Central memory CD8-positive, alpha-beta T cell (primary cell): ENCODE measurements at regions not wholly inside any gene's neighbourhood (a gene's known extent, or its start where the extent isn't known, plus 50 kb on each side); places are given as distances from the start of the nearest gene placed in this dataset.
"Not testable (repeated sequence)": the region's sequence is repeated elsewhere in the genome, so short reads cannot be mapped to it uniquely, and the experiment has no call there.

Experiments
- ATAC-seq: fragments of 150-1000 bp; cut with Tn5 transposase; replicated peaks from 2 replicates; pipeline ENCODE4 v1.10.0; 2022; ENCODE audit warnings: mild to moderate bottlenecking, moderate FRiP score, moderate number of reproducible peaks; ENCODE audit not compliant: poor library complexity, severe bottlenecking; ENCODE audit errors: extremely low read depth
- DNase-seq, 2 donors: peaks; one replicate each; pipeline ENCODE4 v3.0.0; 2021; ENCODE audit warnings: low spot score in 2 of 2
- H3K27ac Mint-ChIP-seq: one replicate; pipeline ENCODE4 v1.8.0; 2022; ENCODE audit warnings: low read depth, mild to moderate bottlenecking, moderate library complexity, mixed read lengths
- H3K27me3 Mint-ChIP-seq: one replicate; pipeline ENCODE4 v1.8.0; 2022; ENCODE audit warnings: mixed read lengths
- H3K36me3 Mint-ChIP-seq: one replicate; pipeline ENCODE4 v1.8.0; 2022; ENCODE audit warnings: mild to moderate bottlenecking, moderate library complexity, mixed read lengths; ENCODE audit not compliant: insufficient read depth
- H3K4me1 Mint-ChIP-seq: one replicate; pipeline ENCODE4 v1.8.0; 2022; ENCODE audit warnings: mixed read lengths
- H3K4me3 Mint-ChIP-seq: one replicate; pipeline ENCODE4 v1.8.0; 2022; ENCODE audit warnings: mild to moderate bottlenecking, moderate library complexity, mixed read lengths
- H3K9me3 Mint-ChIP-seq: one replicate; pipeline ENCODE4 v1.8.0; 2022; ENCODE audit warnings: mixed read lengths

GRCh38 chrY:8852278-8852677, 485.0 kb upstream of the TSPY4 start:
- DNase-seq (no peak), ATAC-seq (no peak)
- Mint-ChIP-seq H3K4me3 (no peak overlapping the region), H3K9me3 (no peaks in the 10 kb centered on the region), H3K27ac (no peak overlapping the region), H3K4me1 (no peaks in the 10 kb centered on the region), H3K27me3 (no peaks in the 10 kb centered on the region), H3K36me3 (no peaks in the 10 kb centered on the region)

GRCh38 chrY:8888371-8888770, 448.9 kb upstream of the TSPY4 start:
- no peak for ATAC-seq
- DNase-seq: no peak
- Mint-ChIP-seq H3K4me3 (no peak overlapping the region), H3K9me3 (peaks cover 5% of the 10 kb centered on the region), H3K27ac (no peak overlapping the region), H3K27me3 (no peaks in the 10 kb centered on the region), H3K36me3 (no peaks in the 10 kb centered on the region), H3K4me1 (no peaks in the 10 kb centered on the region)

- H3K36me3 Mint-ChIP-seq: no peaks in the 10 kb centered on the region
- H3K9me3 Mint-ChIP-seq: no peaks in the 10 kb centered on the region
- H3K27ac Mint-ChIP-seq: no peak overlapping the region
- H3K4me1 Mint-ChIP-seq: no peaks in the 10 kb centered on the region
- H3K4me3 Mint-ChIP-seq: no peak overlapping the region
- H3K27me3 Mint-ChIP-seq: no peaks in the 10 kb centered on the region
- ATAC-seq: no peak
- DNase-seq: no peak
These were observed 439.4 kb upstream of the TSPY4 start for GRCh38 chrY:8897876-8898275.

GRCh38 chrY:8905141-8905540, 432.1 kb upstream of the TSPY4 start:
- no peak overlapping the region for H3K27ac Mint-ChIP-seq
- ATAC-seq (no peak), DNase-seq (no peak)
- H3K4me3 Mint-ChIP-seq: no peak overlapping the region
- no peaks in the 10 kb centered on the region for H3K27me3 Mint-ChIP-seq
- H3K36me3 Mint-ChIP-seq: no peaks in the 10 kb centered on the region
- H3K4me1 Mint-ChIP-seq: no peaks in the 10 kb centered on the region
- H3K9me3 Mint-ChIP-seq: no peaks in the 10 kb centered on the region

GRCh38 chrY:8922576-8922975, 414.7 kb upstream of the TSPY4 start:
- not testable (repeated sequence) for H3K36me3 Mint-ChIP-seq, H3K9me3 Mint-ChIP-seq, ATAC-seq, H3K4me3 Mint-ChIP-seq, H3K27ac Mint-ChIP-seq, DNase-seq, H3K27me3 Mint-ChIP-seq, H3K4me1 Mint-ChIP-seq
